DMS53 treated with DMSO at 0.1 percent for 48 hours (cell line): ENCODE measurements at regions not wholly inside any gene's neighbourhood (a gene's known extent, or its start where the extent isn't known, plus 50 kb on each side); places are given as distances from the start of the nearest gene placed in this dataset.

ENCODE experiments used
- DNase-seq: peaks from one replicate; lab custom pipeline; 2025; ENCODE audit not compliant: unreplicated experiment; lab: John Stamatoyannopoulos, UW

DNA sequence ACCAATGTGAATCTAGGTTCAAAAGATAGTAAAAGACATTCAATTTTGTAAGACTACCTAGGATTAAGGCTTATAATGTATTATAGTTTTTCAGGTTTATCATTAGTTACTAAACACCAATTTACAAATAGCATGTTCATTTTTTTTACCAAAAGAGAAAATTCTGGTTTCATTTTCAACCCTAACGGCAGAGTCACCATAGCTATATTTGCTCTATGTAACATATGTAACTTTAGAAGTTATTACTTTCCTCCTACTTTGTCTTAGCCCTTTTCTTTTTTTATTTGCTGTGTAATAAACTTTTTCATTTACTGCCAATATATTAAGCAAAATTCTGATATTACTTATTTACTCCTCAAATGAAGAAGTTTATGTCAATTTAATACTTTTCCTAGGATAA is 639.6 kb downstream of the ARAP2 start:
- no peak for DNase-seq

DNA sequence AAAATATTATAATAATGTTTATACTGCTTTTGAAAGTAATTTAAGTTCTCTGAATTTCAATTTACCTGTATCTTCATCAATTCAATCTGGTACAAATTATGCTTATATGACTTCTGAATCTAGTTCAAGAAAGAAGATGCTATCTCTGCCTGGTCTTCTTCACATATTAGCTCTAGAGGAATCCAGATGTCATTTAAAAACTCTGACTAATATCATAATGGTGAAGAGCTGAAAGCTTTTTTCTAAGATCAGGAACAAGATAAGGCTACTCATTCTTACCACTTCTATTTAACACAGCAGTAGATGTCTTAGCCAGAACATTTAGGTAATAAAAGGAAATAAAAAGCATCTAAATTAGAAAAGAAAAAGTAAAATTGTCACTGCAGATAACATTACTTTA is 636.1 kb downstream of the ARAP2 start:
- DNase-seq = no peak

GRCh38 chr4:35614120-35614519 is 630.2 kb downstream of the ARAP2 start:
- no peak for DNase-seq

DNA sequence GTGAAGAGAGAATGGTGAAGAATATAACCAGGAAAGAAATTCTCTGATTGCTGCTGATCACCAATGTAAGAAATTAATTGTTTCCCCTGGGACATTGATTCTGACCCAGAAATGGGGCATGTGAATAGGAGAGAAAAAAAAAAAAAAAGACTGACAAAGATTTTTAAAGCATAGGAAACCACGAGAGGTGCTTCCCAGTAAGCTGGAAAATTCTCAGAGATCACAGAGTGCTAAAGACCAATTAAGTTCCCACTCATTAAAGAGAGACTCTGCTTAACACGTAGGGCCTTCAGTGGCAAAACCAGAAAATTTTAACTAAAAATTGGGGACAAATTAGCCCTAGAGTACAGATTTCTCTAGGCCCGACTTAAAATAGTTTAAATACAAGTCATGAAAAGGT is 604.4 kb downstream of the ARAP2 start:
- no peak for DNase-seq

DNA sequence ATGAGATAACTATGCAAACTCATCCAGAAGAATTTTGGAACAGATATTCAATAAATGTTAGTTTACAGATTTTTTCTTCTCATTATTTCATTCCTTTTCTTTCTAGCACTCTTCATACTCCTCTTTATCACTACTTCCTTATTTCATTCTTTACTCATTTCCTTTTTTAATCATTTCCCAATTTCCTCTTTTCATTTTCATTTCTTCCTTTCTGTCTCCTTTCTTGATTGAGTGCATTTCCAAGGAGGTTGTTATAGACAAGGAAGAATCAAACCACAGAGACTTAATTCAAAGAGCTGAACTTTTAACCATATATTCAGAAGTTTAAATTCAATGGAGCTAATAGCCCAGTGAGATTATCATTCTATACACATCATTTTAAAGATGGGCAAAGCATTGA is 600.7 kb downstream of the ARAP2 start:
- DNase-seq = no peak

DNA sequence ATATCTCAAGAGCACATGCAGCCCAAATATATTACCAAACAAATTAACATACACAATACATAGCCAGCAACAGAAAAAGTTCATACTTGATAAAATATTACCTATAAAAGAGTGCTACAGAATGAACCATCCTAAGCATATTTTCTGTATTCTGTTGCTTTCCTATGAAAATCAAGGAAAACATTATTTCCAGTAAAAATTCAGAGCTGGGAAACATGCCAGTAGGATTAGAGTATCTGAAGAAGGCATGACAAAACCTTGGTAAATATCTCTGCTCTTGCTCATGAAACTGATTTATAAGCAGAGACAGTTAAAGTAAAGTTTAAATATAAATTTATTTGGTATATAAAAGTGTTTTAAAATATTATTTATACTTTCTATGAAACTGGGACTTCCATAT is 599.7 kb downstream of the ARAP2 start:
- DNase-seq = no peak

GRCh38 chr4:35649011-35649410 is 595.3 kb downstream of the ARAP2 start:
- no peak for DNase-seq

DNA sequence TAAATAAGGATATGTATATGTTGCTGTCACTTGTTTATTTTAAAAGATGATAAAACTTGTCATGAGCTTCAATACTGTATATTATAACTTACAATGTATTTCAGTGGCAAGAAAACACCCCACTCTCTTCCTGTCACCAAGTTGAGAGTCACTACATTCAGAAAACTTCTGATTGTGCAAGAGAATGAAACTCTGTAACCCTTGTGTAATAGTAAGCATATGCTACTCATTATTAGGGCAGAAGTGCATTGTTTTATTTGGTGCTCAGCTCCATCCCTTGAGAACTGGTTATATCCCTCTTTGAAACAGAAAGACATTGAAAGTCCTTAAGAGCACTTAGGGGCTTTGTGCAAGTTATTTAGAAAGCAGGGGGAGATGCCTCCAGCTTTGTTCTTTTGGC is 594.5 kb downstream of the ARAP2 start:
- no peak for DNase-seq

DNA sequence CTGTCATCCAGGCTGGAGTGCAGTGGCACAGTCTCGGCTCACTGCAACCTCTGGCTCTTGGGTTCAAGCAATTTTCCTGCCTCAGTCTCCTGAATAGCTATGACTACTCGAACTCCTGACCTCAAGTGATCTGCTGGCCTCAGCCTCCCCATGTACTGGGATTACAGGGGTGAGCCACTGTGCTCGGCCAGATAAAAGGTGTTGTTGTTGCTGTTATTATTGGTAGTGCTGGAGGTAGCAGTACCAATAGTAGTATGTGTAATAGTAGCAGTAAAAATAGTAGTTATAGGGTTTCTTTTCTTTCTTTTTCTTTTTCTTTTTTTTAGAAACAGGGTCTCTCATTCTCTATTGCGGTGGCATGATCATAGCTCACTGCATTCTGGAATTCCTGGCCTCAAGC is 592.1 kb downstream of the ARAP2 start:
- no peak for DNase-seq

DNA sequence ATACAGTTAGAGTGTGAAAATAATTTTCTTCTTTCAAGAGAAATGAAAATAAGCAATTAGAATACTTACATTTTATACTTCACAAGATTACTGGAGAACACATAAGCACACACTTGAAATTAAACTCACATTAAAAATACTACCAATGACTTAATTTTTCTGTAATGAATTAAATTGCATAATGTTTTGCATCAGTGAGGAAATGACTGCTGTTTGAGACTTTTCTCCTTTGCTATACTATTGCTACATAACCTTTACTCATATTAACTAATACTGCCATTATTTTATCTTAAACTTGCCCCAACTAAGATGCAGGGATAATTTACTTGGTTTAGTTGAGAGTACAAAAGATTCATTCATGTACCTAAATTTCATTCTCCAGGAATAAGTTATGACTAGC is 590.9 kb downstream of the ARAP2 start:
- no peak for DNase-seq

DNA sequence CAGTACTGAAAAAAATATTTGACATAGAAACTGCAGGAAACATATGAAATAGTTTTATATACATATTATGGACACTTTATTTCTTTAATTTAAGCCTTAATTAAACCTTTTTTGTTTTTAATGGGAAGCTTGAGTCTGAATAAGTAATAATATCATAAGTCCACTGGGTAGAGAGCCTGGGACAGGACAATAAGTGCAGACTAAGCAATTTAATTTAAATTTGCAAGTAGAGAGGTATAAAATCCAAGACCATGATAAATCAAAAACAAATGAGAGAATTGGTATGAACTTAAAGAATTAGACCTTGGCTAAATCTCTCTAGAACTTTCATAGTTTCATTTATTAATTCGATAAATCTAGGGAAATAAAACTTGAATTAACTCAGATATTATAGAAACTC is 571.2 kb downstream of the ARAP2 start:
- DNase-seq = no peak

DNA sequence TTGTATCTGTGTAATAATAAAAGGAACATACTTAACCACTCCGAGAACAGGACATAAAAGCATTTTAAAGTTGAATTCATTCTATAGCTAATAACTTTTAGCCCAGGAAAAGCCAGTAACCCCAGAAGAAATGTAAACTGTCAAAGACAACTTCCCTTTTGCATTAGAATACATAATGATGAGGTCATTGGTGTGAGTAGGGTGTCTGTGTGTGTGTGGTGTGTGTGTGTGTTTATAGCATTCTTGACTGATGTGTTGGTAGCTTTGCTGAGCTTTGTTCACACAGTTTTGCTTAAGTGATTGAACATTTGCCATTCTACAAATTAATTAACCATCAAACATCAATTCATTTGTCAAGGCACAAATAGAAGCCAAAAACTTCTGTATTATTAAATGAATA is 559.6 kb downstream of the ARAP2 start:
- no peak for DNase-seq

DNA sequence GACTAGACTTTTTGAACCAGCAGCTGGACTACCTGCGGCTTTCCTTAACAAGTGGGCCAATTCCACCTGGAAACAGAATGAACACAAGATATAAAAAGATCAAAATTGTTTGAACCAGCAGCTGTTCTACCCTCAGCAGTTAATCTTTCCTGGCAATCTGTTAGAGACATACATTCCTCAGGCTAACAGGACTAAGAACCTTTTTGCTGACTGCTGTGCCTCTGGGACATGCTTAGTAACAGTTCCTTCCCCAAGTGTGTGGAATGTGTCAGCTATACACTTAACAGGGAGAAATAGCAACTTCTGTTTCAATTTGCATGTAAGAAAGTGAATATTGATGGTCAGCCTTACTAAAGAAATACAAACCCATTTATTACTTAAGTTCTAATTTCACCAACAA is 554.4 kb downstream of the ARAP2 start:
- no peak for DNase-seq

GRCh38 chr4:35690271-35690670 is 554.0 kb downstream of the ARAP2 start:
- DNase-seq = no peak

DNA sequence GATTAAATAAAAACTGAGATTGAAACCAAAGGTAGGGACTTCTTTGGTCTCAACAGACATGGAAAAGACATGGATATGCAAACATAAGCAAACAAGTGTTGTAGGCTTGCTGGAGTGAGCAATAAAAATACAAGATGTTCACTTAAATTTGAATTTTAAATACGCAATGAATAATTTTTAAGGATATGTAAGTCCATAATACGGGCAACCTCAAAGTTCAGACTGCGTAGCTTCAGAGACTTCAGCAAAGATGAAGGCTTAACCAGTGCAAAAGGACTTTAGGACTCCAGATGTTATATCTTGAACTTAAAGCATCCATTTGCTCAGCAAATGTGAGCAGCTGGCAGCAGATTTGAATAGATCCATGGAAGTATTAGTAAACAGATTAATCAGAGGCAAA is 549.3 kb downstream of the ARAP2 start:
- no peak for DNase-seq

DNA sequence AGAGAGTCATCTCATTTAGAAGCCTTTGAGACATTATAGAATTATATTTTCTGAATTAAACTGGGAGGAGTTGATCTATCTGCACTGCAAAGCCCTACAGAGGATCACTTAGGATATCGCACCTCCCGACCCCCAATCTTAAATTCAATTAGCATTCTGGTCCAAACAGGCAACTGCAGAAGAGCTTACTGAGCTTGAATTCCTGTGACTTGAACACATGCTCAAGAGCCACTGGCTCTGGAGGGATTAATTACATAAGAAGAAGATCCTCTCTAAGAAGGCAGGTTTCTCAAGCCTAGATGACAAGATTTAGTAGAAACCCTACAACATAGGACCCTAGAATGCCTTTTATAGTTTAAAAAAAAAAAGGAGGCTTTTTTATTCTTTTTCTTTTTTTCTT is 548.9 kb downstream of the ARAP2 start:
- DNase-seq = no peak

- DNase-seq = no peak
These were observed 547.0 kb downstream of the ARAP2 start for GRCh38 chr4:35697210-35697736.

DNA sequence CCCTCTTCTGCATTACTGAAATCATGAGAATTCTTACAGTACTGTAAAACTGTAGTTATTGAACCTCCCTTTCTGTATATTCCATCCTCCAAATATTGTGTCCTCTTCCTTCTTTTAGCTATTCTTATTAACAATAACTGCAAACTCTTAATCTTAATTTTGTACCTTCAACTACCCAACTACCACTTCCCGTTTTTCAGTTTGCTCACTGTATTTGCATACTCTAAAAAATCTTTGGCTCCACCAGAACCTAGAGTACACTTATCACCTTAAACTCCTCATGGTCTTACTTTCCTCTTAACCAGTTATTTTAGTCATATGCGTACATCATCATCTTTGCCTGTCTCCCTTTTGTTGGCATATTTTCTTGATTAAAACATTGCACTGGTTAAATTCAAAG is 543.7 kb downstream of the ARAP2 start:
- no peak for DNase-seq

DNA sequence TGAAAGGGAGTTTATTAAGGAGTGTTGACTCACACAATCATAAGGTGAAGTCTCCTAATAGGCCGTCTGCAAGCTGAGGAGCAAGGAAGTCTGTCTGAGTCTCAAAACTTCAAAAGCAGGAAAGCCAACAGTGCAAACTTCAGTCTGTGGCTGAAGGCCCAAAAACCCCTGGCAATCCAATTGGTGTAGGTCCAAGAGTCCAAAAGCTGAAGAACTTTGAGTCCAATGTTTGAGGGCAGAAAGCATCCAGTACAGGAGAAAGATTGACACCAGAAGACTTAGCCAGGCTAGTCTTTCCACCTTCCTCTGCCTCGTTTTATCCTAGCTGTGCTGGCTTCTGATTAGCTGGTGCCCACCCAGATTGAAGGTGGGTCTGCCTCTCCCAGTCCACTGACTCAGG is 535.2 kb downstream of the ARAP2 start:
- DNase-seq = no peak

DNA sequence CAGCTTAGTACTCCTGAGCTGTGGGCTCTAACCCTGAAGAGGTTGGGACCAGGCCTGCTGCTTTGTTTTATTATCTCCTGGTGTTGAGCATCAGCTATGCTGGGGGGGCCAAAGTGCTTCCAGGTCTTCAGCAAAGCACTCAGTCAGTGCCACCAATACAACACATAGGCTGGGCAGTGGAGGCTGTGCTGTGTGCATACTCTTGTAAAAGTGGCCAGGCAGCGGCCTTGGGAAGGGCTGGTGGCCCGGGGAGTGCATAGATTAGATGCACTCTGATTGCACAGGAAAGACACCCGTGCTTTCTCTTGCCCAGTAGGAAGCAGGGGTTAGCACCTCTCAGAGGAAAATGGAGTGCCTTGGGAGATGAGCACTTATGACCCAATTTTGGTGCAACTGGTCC is 534.0 kb downstream of the ARAP2 start:
- DNase-seq = no peak

GRCh38 chr4:35711127-35711526 is 533.2 kb downstream of the ARAP2 start:
- no peak for DNase-seq

GRCh38 chr4:35723973-35724372 is 520.3 kb downstream of the ARAP2 start:
- DNase-seq = no peak

DNA sequence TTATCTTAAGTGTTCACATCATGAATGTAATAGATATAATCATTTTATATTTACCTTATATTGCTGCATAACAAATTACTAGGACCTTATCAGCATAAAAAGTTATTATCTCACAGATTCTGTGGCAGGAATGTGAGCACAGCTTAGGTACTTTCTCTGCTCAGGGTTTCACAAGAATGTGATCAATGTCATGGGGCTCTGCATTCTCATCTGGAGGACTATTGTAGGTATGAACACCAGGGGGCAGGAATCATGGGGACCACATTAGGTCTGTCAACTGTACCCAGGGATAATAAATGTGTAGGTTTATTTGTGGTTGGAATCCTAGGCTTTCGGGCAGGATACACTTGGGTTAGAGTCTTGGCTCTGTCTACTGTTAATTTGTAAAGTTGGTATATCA is 519.2 kb downstream of the ARAP2 start:
- no peak for DNase-seq

GRCh38 chr4:35730414-35730813 is 513.9 kb downstream of the ARAP2 start:
- DNase-seq = peak; percentile 11
